Gastroesophageal sphincter (tissue), 4 donors: ENCODE measurements at regions not wholly inside any gene's neighbourhood (a gene's known extent, or its start where the extent isn't known, plus 50 kb on each side); places are given as distances from the start of the nearest gene placed in this dataset.
"Not testable (repeated sequence)": the region's sequence is repeated elsewhere in the genome, so short reads cannot be mapped to it uniquely, and the experiment has no call there.

Experiments used
- ATAC-seq: fragments of 150-250 bp; one replicate; pipeline ENCODE4 v1.9.1; 2016; ENCODE audit warnings: mild to moderate bottlenecking, moderate library complexity
- H3K27ac ChIP-seq, 4 donors: fragments of 200-600 bp; sonication (generic) in 3 of 4; 1 replicate in 3 of 4; 2 replicates in 1 of 4; pipeline ENCODE4 v1.5.1; 2016 to 2019
- H3K27me3 ChIP-seq: fragments of 200-600 bp; sonication (generic); one replicate; pipeline ENCODE4 v1.5.1; 2019
- H3K36me3 ChIP-seq, 2 donors: fragments of 200-600 bp; sonication (generic); one replicate each; pipeline ENCODE4 v1.5.1; 2019; ENCODE audit warnings: control low read depth in 1 of 2
- H3K4me1 ChIP-seq, 3 donors: fragments of 200-600 bp; sonication (generic); 1 replicate in 2 of 3; 2 replicates in 1 of 3; pipeline ENCODE4 v1.5.1; 2016 to 2019; ENCODE audit warnings: control low read depth in 2 of 3
- H3K4me3 ChIP-seq, 2 donors: fragments of 200-600 bp; sonication (generic); one replicate each; pipeline ENCODE4 v1.5.1; 2019; ENCODE audit warnings: mild to moderate bottlenecking in 1 of 2, moderate library complexity in 1 of 2
- H3K9me3 ChIP-seq, 3 donors: fragments of 200-600 bp; sonication (generic); one replicate each; pipeline ENCODE4 v1.5.1; 2017 to 2019; ENCODE audit warnings: control low read depth in 2 of 3
- WGBS, 2 donors: methylation state at CpG; one replicate each; pipeline ENCODE4 v1.1.5; 2018; ENCODE audit warnings: low coverage in 1 of 2; 5-methylcytosine and 5-hydroxymethylcytosine counted together

GRCh38 chr15:20253047-20253615 lies 288.5 kb downstream of the GOLGA6L6 start:
- H3K27me3 ChIP-seq, H3K4me1 ChIP-seq, H3K36me3 ChIP-seq, H3K9me3 ChIP-seq, H3K27ac ChIP-seq, H3K4me3 ChIP-seq, ATAC-seq: not testable (repeated sequence)
- WGBS, 2 donors = 21 to 43% methylated on average over 2 of the region's 2 CpGs

DNA sequence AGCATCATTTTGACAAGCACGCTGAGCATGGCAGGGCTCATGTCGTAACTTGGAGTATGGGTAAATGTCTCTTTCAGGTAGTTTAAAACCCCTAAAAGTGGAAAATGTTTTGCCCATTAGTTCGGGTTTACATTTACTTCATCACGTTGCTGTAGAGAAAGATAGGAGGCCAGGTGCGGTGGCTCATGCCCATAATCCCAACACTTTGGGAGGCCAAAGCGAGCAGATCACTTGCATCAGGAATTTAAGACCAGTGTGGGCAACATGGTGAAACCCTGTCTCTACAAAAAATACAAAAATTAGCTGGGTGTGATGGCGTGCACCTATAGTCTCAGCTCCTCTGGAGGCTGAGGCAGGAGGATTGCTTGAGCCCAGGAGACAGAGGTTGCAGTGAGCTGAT lies 289.6 kb downstream of the GOLGA6L6 start:
- not testable (repeated sequence) for H3K4me1 ChIP-seq, H3K9me3 ChIP-seq, H3K36me3 ChIP-seq, H3K27me3 ChIP-seq, H3K4me3 ChIP-seq, H3K27ac ChIP-seq, ATAC-seq
- 73 to 77% methylated on average over 6 to 7 of the region's 7 CpGs for WGBS, 2 donors

- not testable (repeated sequence) for H3K4me3 ChIP-seq, H3K27ac ChIP-seq, H3K27me3 ChIP-seq, H3K36me3 ChIP-seq, H3K9me3 ChIP-seq, H3K4me1 ChIP-seq
- ATAC-seq = peak; percentile 10
- WGBS, 2 donors = 40 to 77% methylated on average over 2 to 4 of the region's 13 CpGs
Observed at GRCh38 chr15:20251214-20252005, 290.2 kb downstream of the GOLGA6L6 start.

DNA sequence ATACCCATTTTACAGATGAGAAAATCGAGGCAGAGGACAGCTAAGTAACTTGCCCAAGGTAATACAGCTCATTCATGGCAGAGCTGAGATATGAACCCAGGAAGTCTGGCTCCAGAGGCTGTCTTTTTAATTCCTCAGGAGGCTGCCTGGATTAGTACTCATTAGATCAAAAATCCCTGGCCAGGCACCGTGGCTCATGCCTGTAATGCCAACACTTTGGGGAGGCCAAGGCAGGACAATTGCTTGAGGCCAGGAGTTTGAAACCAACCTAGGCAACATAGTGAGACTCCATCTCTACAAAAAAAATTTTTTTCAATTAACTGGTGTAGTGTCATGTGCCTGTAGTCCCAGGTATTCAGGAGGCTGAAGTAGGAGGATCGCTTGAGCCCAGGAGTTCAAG lies 291.4 kb downstream of the GOLGA6L6 start:
- H3K36me3 ChIP-seq, H3K4me1 ChIP-seq, ATAC-seq, H3K27me3 ChIP-seq, H3K27ac ChIP-seq, H3K9me3 ChIP-seq, H3K4me3 ChIP-seq: not testable (repeated sequence)
- 37% methylated on average over 3 of the region's 3 CpGs; no CpG with 5 or more reads in 1 of the 2 donors for WGBS, 2 donors

DNA sequence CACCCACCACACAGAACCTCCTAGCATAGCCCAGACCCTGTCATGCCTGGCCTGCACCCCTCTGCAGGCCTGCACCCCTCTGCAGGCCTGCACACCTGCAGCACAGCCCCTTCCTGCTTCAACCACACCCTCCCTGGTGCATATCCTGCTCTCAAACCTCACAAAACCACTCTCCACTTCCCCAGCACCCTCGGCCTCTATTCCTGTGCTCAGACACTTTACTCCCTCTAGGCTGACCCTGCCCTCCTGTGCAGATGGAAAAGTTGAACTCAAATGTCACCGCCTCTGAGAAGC lies 292.0 kb downstream of the GOLGA6L6 start:
- not testable (repeated sequence) for H3K27me3 ChIP-seq, H3K4me1 ChIP-seq, H3K27ac ChIP-seq, H3K4me3 ChIP-seq, H3K9me3 ChIP-seq, ATAC-seq, H3K36me3 ChIP-seq
- 75 to 95% methylated on average over 1 to 2 of the region's 2 CpGs for WGBS, 2 donors

GRCh38 chr15:20248434-20248833 lies 293.2 kb downstream of the GOLGA6L6 start:
- ATAC-seq, H3K36me3 ChIP-seq, H3K4me3 ChIP-seq, H3K4me1 ChIP-seq, H3K27ac ChIP-seq, H3K9me3 ChIP-seq, H3K27me3 ChIP-seq: not testable (repeated sequence)
- WGBS, 2 donors = 80 to 83% methylated on average over 1 of the region's 4 CpGs

DNA sequence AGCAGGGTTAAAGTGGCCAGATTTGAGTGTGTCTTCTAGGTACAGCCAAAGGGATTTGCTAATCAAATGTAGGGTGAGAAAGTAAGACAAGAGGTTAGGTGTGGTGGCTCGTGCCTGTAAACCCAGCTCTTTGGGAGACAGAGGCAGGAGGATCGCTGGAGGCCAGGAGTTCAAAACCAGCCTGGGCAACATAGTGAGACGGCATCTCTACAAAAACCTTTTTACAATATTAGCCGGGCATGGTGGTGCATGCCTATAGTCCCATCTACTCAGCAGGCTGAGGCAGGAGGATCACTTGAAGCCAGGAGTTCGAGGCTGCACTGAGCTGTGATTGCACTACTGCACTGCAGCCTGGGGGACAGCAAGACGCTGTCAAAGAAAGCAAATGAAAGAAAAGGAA lies 294.5 kb downstream of the GOLGA6L6 start:
- H3K27me3 ChIP-seq, H3K27ac ChIP-seq, H3K4me3 ChIP-seq, H3K4me1 ChIP-seq, H3K9me3 ChIP-seq, H3K36me3 ChIP-seq, ATAC-seq: not testable (repeated sequence)
- 67 to 70% methylated on average over 3 to 6 of the region's 6 CpGs for WGBS, 2 donors

DNA sequence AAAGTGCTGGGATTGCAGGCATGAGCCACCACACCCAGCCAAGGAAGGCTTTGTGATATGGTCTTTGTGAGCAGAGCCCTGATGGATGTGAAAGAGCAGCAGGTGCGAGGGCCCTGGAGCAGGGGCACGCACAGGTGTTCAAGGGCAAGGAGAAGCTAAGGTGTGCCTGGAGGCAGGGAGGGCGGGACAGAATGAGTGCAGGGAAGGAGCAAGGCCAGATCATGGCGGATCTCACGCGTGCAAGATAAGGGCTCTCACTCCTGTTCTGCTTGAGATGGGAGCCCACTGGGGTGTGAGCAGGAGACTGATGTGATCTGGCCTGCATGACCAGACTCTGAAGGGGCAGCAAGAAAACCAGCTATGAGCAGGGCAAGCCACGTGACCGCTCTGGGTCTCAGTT lies 295.0 kb downstream of the GOLGA6L6 start:
- H3K9me3 ChIP-seq, H3K27me3 ChIP-seq, H3K4me1 ChIP-seq, H3K4me3 ChIP-seq, ATAC-seq, H3K36me3 ChIP-seq, H3K27ac ChIP-seq: not testable (repeated sequence)
- 19 to 81% methylated on average over 2 to 6 of the region's 8 CpGs for WGBS, 2 donors

DNA sequence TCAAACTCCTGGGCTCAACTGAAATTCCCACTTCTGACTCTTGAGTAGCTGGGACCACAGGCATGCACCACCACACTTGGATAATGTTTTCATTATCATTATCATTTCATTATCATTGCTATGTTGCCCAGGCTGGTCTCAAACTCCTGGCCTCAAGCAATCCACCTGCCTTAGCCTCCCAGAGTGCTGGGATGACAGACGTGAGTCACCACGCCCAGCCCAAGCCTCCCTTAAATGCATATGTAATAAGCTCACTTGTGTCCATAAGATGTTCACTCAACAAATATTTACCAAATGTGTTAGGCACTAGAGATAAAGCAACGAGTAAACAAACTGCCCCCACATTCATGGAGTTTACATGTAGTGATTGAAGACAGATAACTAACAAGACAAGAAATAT lies 295.7 kb downstream of the GOLGA6L6 start:
- not testable (repeated sequence) for ATAC-seq, H3K27me3 ChIP-seq, H3K36me3 ChIP-seq, H3K4me3 ChIP-seq, H3K9me3 ChIP-seq, H3K4me1 ChIP-seq, H3K27ac ChIP-seq
- 72 to 76% methylated on average over 3 of the region's 3 CpGs for WGBS, 2 donors

DNA sequence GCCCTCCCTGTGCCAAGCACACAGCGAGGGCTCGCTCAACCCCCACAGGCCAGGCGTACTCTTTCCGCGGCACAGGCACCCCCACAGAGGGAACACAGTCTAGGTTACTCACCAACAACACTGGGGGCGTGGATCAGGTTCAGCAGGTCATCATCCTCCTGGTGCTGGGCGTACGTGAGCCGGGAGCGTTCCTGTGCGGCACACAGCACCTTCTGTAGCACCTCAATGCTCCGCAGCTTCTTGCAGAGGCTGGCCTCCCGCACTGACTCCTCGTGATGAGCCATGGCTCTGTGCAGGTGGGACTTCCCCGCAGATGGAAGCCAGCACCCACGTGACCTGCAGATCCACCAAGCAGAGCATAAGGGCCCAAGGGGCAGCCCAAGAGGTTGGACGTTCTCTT lies 296.8 kb downstream of the GOLGA6L6 start:
- not testable (repeated sequence) for ATAC-seq
- WGBS, 2 donors = 50 to 58% methylated on average over 2 to 4 of the region's 17 CpGs

DNA sequence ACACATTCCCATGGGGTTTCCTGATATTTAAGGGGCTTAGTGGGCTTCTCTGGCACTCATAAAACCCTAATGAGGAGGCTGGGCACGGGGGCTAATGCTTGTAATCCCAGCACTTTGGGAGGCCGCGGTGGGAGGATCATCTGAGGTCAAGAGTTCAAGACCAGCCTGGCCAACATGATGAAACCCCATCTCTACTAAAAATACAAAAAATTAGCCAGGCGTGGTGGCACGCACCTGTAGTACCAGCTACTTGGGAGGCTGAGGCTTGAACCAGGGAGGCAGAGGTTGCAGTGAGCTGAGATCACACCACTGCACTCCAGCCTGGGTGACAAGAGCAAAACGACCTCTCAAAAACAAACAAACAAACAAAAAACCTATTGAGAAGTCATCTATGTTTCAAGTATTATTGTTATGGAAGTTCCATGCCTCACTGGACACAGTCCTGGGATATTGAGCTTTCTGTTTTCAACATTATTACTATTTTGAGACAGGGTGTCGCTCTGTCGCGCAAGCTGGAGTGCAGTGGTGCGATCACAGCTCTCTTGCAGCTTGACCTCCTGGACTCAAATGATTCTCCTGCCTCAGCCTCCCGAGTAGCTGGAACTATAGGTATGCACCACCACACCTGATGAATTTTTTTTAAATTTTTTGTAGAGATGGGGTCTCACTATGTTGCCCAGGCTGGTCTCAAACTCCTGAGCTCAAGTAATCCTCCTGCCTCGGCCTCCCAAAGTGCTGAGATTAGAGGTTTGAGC lies 297.9 kb downstream of the GOLGA6L6 start:
- H3K27me3 ChIP-seq, ATAC-seq, H3K9me3 ChIP-seq, H3K4me3 ChIP-seq, H3K4me1 ChIP-seq, H3K36me3 ChIP-seq, H3K27ac ChIP-seq: not testable (repeated sequence)
- 66% methylated on average over 12 of the region's 12 CpGs for WGBS, 2 donors

More for the DNA sequence above, 296.8 kb downstream of the GOLGA6L6 start:
- H3K9me3 ChIP-seq, H3K36me3 ChIP-seq, H3K4me1 ChIP-seq, H3K4me3 ChIP-seq, H3K27ac ChIP-seq, H3K27me3 ChIP-seq: not testable (repeated sequence)

GRCh38 chr15:20240366-20240917 lies 301.2 kb downstream of the GOLGA6L6 start:
- not testable (repeated sequence) for H3K4me1 ChIP-seq, ATAC-seq, H3K27me3 ChIP-seq, H3K27ac ChIP-seq, H3K36me3 ChIP-seq, H3K4me3 ChIP-seq, H3K9me3 ChIP-seq
- 74 to 76% methylated on average over 13 to 14 of the region's 14 CpGs for WGBS, 2 donors

- not testable (repeated sequence) for H3K36me3 ChIP-seq, H3K4me1 ChIP-seq, H3K4me3 ChIP-seq, H3K27ac ChIP-seq, ATAC-seq, H3K27me3 ChIP-seq, H3K9me3 ChIP-seq
- WGBS, 2 donors = 88 to 90% methylated on average over 4 of the region's 4 CpGs
Observed at GRCh38 chr15:20239186-20239585, 302.4 kb downstream of the GOLGA6L6 start.
